ENCODE measurements at regions not wholly inside any gene's neighbourhood (a gene's known extent, or its start where the extent isn't known, plus 50 kb on each side); places are given as distances from the start of the nearest gene placed in this dataset.

DNA sequence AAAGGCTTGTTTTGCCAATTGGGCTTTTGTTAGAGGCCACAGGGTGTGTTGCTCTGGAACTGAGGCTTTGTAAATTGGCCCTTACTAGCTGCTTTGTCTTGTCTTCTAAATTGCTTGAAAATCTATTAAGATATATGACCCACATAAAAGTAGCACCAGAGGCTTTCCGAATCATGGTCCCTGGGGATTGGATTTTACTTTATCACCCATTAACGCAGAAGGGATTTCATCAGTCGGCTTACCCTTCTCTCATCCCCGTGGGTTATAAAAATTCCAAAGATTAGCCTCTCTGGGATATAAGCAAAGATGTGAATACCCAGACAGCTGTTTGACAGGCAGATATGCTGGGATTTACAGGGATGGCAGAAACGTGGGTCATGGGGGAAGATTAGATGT, 98.3 kb upstream of the CHL1 start:
- Histone ChIP-seq H3K27me3 (no peaks in the 10 kb centered on the region), H3K27ac (no peak overlapping the region), H3K36me3 (no peaks in the 10 kb centered on the region), H3K4me1 (no peaks in the 10 kb centered on the region), H3K4me3 (no peak overlapping the region), H3K9me3 (no peaks in the 10 kb centered on the region)
- DNase-seq: no peak
- TF ChIP-seq, protein P1, sequence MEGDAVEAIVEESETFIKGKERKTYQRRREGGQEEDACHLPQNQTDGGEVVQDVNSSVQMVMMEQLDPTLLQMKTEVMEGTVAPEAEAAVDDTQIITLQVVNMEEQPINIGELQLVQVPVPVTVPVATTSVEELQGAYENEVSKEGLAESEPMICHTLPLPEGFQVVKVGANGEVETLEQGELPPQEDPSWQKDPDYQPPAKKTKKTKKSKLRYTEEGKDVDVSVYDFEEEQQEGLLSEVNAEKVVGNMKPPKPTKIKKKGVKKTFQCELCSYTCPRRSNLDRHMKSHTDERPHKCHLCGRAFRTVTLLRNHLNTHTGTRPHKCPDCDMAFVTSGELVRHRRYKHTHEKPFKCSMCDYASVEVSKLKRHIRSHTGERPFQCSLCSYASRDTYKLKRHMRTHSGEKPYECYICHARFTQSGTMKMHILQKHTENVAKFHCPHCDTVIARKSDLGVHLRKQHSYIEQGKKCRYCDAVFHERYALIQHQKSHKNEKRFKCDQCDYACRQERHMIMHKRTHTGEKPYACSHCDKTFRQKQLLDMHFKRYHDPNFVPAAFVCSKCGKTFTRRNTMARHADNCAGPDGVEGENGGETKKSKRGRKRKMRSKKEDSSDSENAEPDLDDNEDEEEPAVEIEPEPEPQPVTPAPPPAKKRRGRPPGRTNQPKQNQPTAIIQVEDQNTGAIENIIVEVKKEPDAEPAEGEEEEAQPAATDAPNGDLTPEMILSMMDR (IDR thresholded peaks at IDR 0.05): no peak
- TF ChIP-seq POLR2A (IDR thresholded peaks at IDR 0.05): no peak

DNA sequence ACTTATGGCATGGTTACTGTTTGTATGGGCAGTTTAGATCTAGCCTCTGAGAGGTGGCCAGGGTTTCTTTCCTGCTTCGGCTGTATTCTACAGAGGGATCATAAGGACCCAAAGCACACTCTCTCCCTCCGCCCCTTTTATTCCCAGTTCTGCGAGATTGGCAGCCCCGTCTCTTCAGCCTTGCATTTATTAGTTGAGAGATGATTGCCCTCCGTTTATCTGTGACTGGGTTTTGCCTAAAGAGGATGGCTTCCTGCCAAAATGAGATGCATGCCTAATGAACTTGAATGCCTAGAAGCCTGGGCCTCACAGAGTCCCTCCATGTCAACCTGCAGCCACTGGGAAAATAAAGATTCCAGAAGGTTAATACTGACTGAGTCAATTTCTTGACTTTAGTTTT, 97.1 kb upstream of the CHL1 start:
- DNase-seq: no peak
- Histone ChIP-seq H3K9me3 (no peaks in the 10 kb centered on the region), H3K36me3 (no peaks in the 10 kb centered on the region), H3K4me1 (no peaks in the 10 kb centered on the region), H3K27ac (no peak overlapping the region), H3K27me3 (no peaks in the 10 kb centered on the region), H3K4me3 (no peak overlapping the region)
- TF ChIP-seq, protein P1 (IDR thresholded peaks at IDR 0.05): no peak
- TF ChIP-seq POLR2A (IDR thresholded peaks at IDR 0.05): no peak

DNA sequence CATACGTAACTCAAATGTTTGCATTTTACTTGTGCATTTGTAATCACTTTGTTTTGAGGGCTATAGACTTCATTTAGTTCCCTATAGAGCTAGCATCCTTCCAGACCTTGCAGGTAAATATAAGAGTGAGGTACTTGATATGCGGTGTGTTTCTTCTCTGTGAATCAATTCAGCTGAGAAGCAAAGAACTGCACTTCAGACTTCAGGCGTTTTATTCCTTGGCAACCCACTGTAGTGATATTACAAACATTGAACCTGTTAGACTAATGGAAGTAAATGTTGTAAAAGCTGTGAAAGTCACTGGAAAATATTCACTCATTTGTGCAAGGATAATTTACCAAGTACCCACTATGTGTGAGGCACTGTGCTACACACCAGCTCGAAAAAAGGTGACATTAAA, 94.1 kb upstream of the CHL1 start:
- H3K9me3 ChIP-seq: no peaks in the 10 kb centered on the region
- no peak for DNase-seq
- no peaks in the 10 kb centered on the region for H3K4me1 ChIP-seq
- no peak overlapping the region for H3K4me3 ChIP-seq
- no peaks in the 10 kb centered on the region for H3K27me3 ChIP-seq
- TF ChIP-seq POLR2A (IDR thresholded peaks at IDR 0.05): no peak
- TF ChIP-seq, protein P1 (IDR thresholded peaks at IDR 0.05): no peak
- H3K27ac ChIP-seq: no peak overlapping the region
- no peaks in the 10 kb centered on the region for H3K36me3 ChIP-seq

DNA sequence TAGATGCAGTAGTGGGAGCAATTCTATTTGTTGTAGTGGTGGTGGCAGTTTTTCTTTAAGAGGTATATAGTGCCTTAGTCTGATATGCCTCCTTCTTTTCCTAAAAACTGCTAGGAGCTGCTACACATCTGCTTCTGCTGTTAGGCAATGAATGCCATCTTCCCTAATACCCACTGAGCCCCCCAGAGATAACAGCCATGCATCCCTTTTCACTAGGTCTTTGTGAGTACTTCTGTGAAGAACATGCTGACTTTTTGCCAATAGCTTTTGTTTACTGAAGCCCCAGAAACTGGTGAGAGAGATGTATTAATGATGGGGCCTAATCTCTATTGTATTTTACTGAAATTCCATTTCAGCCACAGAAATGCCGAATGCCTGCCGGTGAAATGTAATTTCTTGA, 92.6 kb upstream of the CHL1 start:
- Histone ChIP-seq H3K4me3 (no peak overlapping the region), H3K27me3 (no peaks in the 10 kb centered on the region), H3K36me3 (no peaks in the 10 kb centered on the region), H3K27ac (no peak overlapping the region), H3K9me3 (no peaks in the 10 kb centered on the region), H3K4me1 (no peaks in the 10 kb centered on the region)
- DNase-seq: no peak
- TF ChIP-seq POLR2A (IDR thresholded peaks at IDR 0.05): no peak
- TF ChIP-seq, protein P1 (IDR thresholded peaks at IDR 0.05): no peak

DNA sequence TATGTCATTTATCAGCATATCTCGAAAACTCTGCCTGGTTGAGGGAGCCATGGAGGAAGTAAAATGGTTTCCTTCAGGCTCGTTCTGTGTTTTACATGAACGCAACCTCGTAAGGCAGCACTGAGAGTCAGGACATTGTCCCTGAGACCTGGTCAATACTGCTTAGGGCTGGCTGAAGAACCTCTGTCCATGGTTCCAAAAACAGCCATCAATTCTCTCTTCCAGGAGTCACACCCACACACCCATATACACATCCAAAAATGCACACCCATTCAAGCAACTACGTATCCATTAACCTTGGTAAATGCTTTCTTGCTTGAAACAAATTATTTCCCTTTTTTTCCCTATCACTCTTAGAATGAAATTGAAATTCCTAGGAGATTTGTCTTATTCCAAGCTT, 91.0 kb upstream of the CHL1 start:
- H3K9me3 ChIP-seq: no peaks in the 10 kb centered on the region
- no peaks in the 10 kb centered on the region for H3K4me1 ChIP-seq
- H3K4me3 ChIP-seq: no peak overlapping the region
- no peak overlapping the region for H3K27ac ChIP-seq
- H3K27me3 ChIP-seq: no peaks in the 10 kb centered on the region
- TF ChIP-seq, protein P1 (IDR thresholded peaks at IDR 0.05): no peak
- TF ChIP-seq POLR2A (IDR thresholded peaks at IDR 0.05): no peak
- DNase-seq: no peak
- no peaks in the 10 kb centered on the region for H3K36me3 ChIP-seq

DNA sequence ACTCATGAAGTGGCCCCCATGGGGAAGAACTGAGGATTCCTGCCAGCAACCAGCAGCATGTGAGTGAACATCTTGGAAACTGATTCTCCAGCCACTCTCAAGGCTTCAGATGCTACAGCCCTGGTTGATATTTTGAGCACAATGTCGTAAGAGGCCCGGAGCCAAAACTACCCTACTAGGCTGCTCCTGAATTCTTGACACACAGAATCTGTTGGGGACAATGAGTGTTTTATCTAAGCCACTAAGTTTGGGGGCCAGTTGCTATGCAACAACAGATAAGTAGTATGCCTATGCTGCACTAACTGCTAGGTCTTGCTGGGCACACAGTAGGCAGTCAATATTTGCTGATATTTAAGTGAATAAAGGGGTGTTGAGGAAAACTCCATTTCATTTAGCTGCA, 89.9 kb upstream of the CHL1 start:
- Histone ChIP-seq H3K9me3 (no peaks in the 10 kb centered on the region), H3K36me3 (no peaks in the 10 kb centered on the region), H3K4me1 (no peaks in the 10 kb centered on the region), H3K27me3 (no peaks in the 10 kb centered on the region), H3K27ac (no peak overlapping the region), H3K4me3 (no peak overlapping the region)
- DNase-seq: no peak
- TF ChIP-seq, protein P1 (IDR thresholded peaks at IDR 0.05): no peak
- no peak for TF ChIP-seq POLR2A (IDR thresholded peaks at IDR 0.05)

Measured in Peyer's patch (tissue), 4 donors.